ENCODE measurements at regions not wholly inside any gene's neighbourhood (a gene's known extent, or its start where the extent isn't known, plus 50 kb on each side); places are given as distances from the start of the nearest gene placed in this dataset.

DNA sequence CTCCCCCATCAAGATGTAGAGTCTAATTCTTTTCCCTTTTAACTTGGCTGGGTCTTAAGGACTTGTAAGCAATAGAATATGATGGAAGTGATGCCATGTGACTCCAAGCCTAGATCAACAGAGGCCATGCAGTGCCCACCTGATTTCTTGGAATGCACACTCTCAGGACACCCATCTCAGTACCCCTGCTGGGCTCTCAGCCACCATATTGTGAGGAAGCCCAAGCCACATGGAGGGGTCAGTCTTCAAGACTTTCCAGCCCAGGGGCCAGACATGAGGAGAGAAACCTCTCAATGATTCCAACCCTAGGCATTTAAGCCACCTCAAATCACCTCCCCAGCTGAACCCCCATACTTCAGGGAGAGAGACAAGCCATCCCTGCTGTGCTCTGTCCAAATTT is 62.2 kb upstream of the CARD11 start:
- Histone ChIP-seq H3K9me3 (peaks cover 0 to 35% (median 0%) of the 10 kb centered on the region in 4 donors), H3K36me3 (no peaks in the 10 kb centered on the region), H3K27ac (no peak overlapping the region), H3K4me1 (no peaks in the 10 kb centered on the region), H3K4me3 (no peak overlapping the region), H3K27me3 (no peaks in the 10 kb centered on the region)
- no peak for DNase-seq (ENCODE audit: low spot score in 2 of 2)
- TF ChIP-seq POLR2A (IDR thresholded peaks at IDR 0.05) = no peak
- TF ChIP-seq EP300 (IDR thresholded peaks at IDR 0.05) = no peak
- TF ChIP-seq, protein P1, sequence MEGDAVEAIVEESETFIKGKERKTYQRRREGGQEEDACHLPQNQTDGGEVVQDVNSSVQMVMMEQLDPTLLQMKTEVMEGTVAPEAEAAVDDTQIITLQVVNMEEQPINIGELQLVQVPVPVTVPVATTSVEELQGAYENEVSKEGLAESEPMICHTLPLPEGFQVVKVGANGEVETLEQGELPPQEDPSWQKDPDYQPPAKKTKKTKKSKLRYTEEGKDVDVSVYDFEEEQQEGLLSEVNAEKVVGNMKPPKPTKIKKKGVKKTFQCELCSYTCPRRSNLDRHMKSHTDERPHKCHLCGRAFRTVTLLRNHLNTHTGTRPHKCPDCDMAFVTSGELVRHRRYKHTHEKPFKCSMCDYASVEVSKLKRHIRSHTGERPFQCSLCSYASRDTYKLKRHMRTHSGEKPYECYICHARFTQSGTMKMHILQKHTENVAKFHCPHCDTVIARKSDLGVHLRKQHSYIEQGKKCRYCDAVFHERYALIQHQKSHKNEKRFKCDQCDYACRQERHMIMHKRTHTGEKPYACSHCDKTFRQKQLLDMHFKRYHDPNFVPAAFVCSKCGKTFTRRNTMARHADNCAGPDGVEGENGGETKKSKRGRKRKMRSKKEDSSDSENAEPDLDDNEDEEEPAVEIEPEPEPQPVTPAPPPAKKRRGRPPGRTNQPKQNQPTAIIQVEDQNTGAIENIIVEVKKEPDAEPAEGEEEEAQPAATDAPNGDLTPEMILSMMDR (IDR thresholded peaks at IDR 0.05) = no peak

- TF ChIP-seq EP300 (IDR thresholded peaks at IDR 0.05) = no peak
- TF ChIP-seq, protein P1 (IDR thresholded peaks at IDR 0.05) = no peak
- TF ChIP-seq POLR2A (IDR thresholded peaks at IDR 0.05) = no peak
- Histone ChIP-seq H3K27me3 (no peaks in the 10 kb centered on the region), H3K4me3 (no peak overlapping the region), H3K9me3 (peaks cover 0 to 34% (median 0%) of the 10 kb centered on the region in 4 donors), H3K36me3 (no peaks in the 10 kb centered on the region), H3K4me1 (no peaks in the 10 kb centered on the region), H3K27ac (no peak overlapping the region)
- 51 to 61% methylated on average over 2 of the region's 2 CpGs for WGBS, 2 donors
- DNase-seq (ENCODE audit: low spot score in 2 of 2) = no peak
Observed at GRCh38 chr7:3106361-3106826, 62.7 kb upstream of the CARD11 start.

GRCh38 chr7:3107228-3107763 is 63.6 kb upstream of the CARD11 start:
- Histone ChIP-seq H3K27ac (no peak overlapping the region), H3K4me1 (no peaks in the 10 kb centered on the region), H3K9me3 (peaks cover 0 to 34% (median 0%) of the 10 kb centered on the region in 4 donors), H3K4me3 (no peak overlapping the region), H3K27me3 (no peaks in the 10 kb centered on the region), H3K36me3 (no peaks in the 10 kb centered on the region)
- TF ChIP-seq POLR2A (IDR thresholded peaks at IDR 0.05) = no peak
- TF ChIP-seq EP300 (IDR thresholded peaks at IDR 0.05) = no peak
- TF ChIP-seq, protein P1 (IDR thresholded peaks at IDR 0.05) = no peak
- no peak for DNase-seq (ENCODE audit: low spot score in 2 of 2)
- WGBS, 2 donors = 62 to 70% methylated on average over 8 of the region's 8 CpGs

DNA sequence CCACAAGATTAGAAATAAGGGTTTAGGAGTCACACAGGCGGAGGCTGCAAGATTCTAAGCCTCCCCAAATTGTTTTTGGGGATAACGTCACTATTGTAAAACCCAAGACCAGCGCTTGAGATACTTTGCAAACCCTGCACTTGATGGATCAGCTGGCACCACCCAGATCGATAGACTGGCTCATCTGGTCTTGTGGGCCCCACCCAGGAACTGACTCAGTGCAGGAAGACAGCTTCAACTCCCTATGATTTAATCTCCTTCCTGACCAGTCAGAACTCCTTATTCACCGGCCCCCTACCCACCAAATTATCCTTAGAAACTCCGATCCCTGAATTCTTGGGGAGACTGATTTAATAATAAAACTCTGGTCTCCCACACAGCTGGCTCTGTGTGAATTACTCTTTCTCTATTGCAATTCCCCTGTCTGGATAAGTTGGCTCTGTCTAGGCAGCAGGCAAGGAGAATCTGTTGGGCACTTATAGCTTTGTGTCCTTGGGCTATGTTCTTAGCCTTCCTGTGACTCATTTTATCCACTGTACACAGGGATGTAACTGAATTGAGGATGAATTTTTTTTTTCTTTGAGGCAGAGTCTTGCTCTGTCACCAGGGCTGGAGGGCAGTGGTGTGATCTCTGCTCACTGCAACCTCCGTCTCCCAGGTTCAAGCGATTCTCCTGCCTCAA is 64.4 kb upstream of the CARD11 start:
- H3K27ac ChIP-seq = no peak overlapping the region
- H3K9me3 ChIP-seq = peaks cover 0 to 34% (median 0%) of the 10 kb centered on the region in 4 donors
- WGBS, 2 donors = 84 to 87% methylated on average over 8 of the region's 8 CpGs
- TF ChIP-seq EP300 (IDR thresholded peaks at IDR 0.05) = no peak
- no peak for TF ChIP-seq POLR2A (IDR thresholded peaks at IDR 0.05)
- TF ChIP-seq, protein P1 (IDR thresholded peaks at IDR 0.05) = no peak
- H3K4me3 ChIP-seq = no peak overlapping the region
- no peak for DNase-seq (ENCODE audit: low spot score in 2 of 2)
- H3K4me1 ChIP-seq = no peaks in the 10 kb centered on the region
- H3K27me3 ChIP-seq = no peaks in the 10 kb centered on the region
- no peaks in the 10 kb centered on the region for H3K36me3 ChIP-seq

- Histone ChIP-seq H3K27ac (no peak overlapping the region), H3K4me1 (no peaks in the 10 kb centered on the region), H3K9me3 (peaks cover 0 to 42% (median 0%) of the 10 kb centered on the region in 4 donors), H3K27me3 (no peaks in the 10 kb centered on the region), H3K4me3 (no peak overlapping the region), H3K36me3 (no peaks in the 10 kb centered on the region)
- WGBS, 2 donors = 53 to 57% methylated on average over 9 of the region's 9 CpGs
- TF ChIP-seq POLR2A (IDR thresholded peaks at IDR 0.05) (no peak), EP300 (IDR thresholded peaks at IDR 0.05) (no peak)
- TF ChIP-seq, protein P1 (IDR thresholded peaks at IDR 0.05) = no peak
- no peak for DNase-seq (ENCODE audit: low spot score in 2 of 2)
Observed at GRCh38 chr7:3109311-3109915, 65.7 kb upstream of the CARD11 start.
